GM23248 (cell line): ENCODE measurements at regions not wholly inside any gene's neighbourhood (a gene's known extent, or its start where the extent isn't known, plus 50 kb on each side); places are given as distances from the start of the nearest gene placed in this dataset.

ENCODE experiments used
- DNase-seq: peaks from one replicate; pipeline ENCODE4 v3.0.0-alpha.2; 2015
- H2AFZ ChIP-seq: fragments of 200-600 bp; sonication (generic); 2 replicates; pipeline ENCODE4 v1.6.1; 2016; ENCODE audit warnings: antibody characterized with exemption
- H3F3A ChIP-seq: fragments of 200-600 bp; sonication (generic); 2 replicates; pipeline ENCODE4 v1.6.1; 2016; ENCODE audit warnings: mild to moderate bottlenecking, antibody characterized with exemption, mixed run types; ENCODE audit not compliant: insufficient read depth
- H3K27ac ChIP-seq: fragments of 200-600 bp; sonication (generic); 2 replicates; pipeline ENCODE4 v1.5.1; 2016; ENCODE audit warnings: mild to moderate bottlenecking
- H3K27me3 ChIP-seq: fragments of 200-600 bp; sonication (generic); replicated peaks from 2 replicates; pipeline ENCODE4 v1.6.1; 2016; ENCODE audit warnings: mild to moderate bottlenecking; ENCODE audit not compliant: insufficient read depth
- H3K36me3 ChIP-seq: fragments of 200-600 bp; sonication (generic); 2 replicates; pipeline ENCODE4 v1.6.1; 2016; ENCODE audit warnings: low read depth, mild to moderate bottlenecking
- H3K4me1 ChIP-seq: fragments of 200-600 bp; sonication (generic); 2 replicates; pipeline ENCODE4 v1.6.1; 2016; ENCODE audit warnings: mild to moderate bottlenecking; ENCODE audit not compliant: insufficient read depth
- H3K4me2 ChIP-seq: fragments of 200-600 bp; sonication (generic); one replicate; pipeline ENCODE4 v1.6.1; 2016; ENCODE audit warnings: mild to moderate bottlenecking; ENCODE audit not compliant: unreplicated experiment
- H3K4me3 ChIP-seq: fragments of 200-600 bp; sonication (generic); 2 replicates; pipeline ENCODE4 v1.5.1; 2016; ENCODE audit warnings: mild to moderate bottlenecking
- H3K79me2 ChIP-seq: fragments of 200-600 bp; sonication (generic); 2 replicates; pipeline ENCODE4 v1.6.1; 2016; ENCODE audit warnings: mild to moderate bottlenecking; ENCODE audit not compliant: insufficient read depth
- H3K9ac ChIP-seq: fragments of 200-600 bp; sonication (generic); 2 replicates; pipeline ENCODE4 v1.6.1; 2016; ENCODE audit warnings: mild to moderate bottlenecking
- H3K9me2 ChIP-seq: fragments of 200-600 bp; sonication (generic); 2 replicates; pipeline ENCODE4 v1.6.1; 2016; ENCODE audit warnings: mixed run types, mild to moderate bottlenecking, moderate library complexity; ENCODE audit not compliant: insufficient read depth
- H3K9me3 ChIP-seq: fragments of 200-600 bp; sonication (generic); one replicate; pipeline ENCODE4 v1.6.1; 2017; ENCODE audit warnings: low read depth
- H4K20me1 ChIP-seq: fragments of 200-600 bp; sonication (generic); 2 replicates; pipeline ENCODE4 v1.6.0; 2016; ENCODE audit not compliant: insufficient read depth
- EZH2 ChIP-seq: fragments of 200-600 bp; sonication (generic); IDR thresholded peaks from 2 replicates; pipeline ENCODE4 v1.6.1; 2018; ENCODE audit warnings: antibody characterized with exemption, mild to moderate bottlenecking; ENCODE audit not compliant: insufficient read depth, poor library complexity, severe bottlenecking
- EZH2phosphoT487 ChIP-seq: fragments of 200-600 bp; sonication (generic); IDR thresholded peaks from 2 replicates; pipeline ENCODE4 v1.6.1; 2018; ENCODE audit warnings: antibody characterized with exemption, moderate library complexity, mild to moderate bottlenecking, low read depth; ENCODE audit not compliant: insufficient read depth
- WGBS, 2 experiments: methylation state at CpG; one replicate each; pipeline ENCODE4 v1.1.6; 2015 to 2017; ENCODE audit warnings: low lambda C conversion rate in 2 of 2, low coverage in 1 of 2; ENCODE audit errors: missing lambda C conversion rate in 2 of 2; 5-methylcytosine and 5-hydroxymethylcytosine counted together
- in situ Hi-C: fragments of 300-500 bp; cut with MboI; formaldehyde crosslinking; loops from 2 replicates; pipeline ENCODE4 v1.15.0; 2020

DNA sequence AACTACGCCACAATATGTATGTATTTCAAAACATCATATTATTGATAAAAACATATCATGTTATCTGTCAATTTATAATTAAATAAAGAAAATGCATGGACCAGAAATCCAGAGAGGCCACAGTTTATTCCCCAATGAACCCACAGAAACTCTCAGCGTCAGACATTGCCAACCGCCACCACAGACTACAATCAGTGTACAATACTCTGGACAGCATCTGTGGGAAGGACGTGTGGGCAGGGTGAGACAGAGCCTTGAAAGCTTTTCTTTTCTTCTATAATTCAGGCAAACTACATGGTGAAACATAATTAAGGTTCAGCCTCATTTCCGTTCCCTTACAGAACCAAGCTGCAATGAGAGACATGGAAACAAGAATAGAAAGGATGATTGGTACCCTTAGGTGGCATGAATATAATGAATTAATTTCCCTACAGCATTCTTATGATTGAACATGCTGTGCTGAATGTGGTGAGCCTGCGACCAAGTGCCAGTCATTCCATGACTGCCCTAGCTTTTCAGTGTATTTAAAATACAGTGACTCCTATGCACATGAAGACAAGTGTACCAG, 909.3 kb downstream of the SORCS1 start:
- Histone ChIP-seq H3K9me2 (no peaks in the 10 kb centered on the region), H3K4me2 (no peak overlapping the region), H3K36me3 (no peaks in the 10 kb centered on the region), H4K20me1 (no peaks in the 10 kb centered on the region), H3K4me1 (no peaks in the 10 kb centered on the region), H3K27me3 (no peaks in the 10 kb centered on the region), H3K27ac (no peak overlapping the region), H3F3A (no peaks in the 10 kb centered on the region), H3K9ac (no peak overlapping the region), H3K9me3 (no peaks in the 10 kb centered on the region), H3K79me2 (no peaks in the 10 kb centered on the region), H3K4me3 (no peak overlapping the region), H2AFZ (no peak overlapping the region)
- 35 to 36% methylated on average over 6 of the region's 6 CpGs for WGBS, 2 experiments
- no peak for DNase-seq
- no peak for TF ChIP-seq EZH2phosphoT487
- no peak for TF ChIP-seq EZH2
- in situ Hi-C loops, result no loop called here

DNA sequence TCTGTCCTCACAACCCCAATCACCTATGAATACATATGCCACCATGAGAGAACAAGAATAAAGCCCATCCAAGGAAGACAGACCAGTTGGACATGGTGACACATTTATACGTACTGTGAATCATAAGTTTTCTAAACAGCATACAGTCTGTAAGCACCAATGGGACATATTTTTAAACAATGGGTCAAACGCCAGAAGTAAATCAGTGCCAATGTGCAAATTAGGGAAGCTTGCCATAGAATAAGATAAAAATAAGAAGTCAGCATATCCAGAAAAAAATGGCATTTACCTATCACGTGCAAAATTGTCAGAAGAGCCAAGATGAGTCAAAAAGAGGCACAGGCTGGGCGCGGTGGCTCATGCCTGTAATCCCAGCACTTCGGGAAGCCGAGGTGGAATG, 910.4 kb downstream of the SORCS1 start:
- H3F3A ChIP-seq, result no peaks in the 10 kb centered on the region
- no peaks in the 10 kb centered on the region for H3K4me1 ChIP-seq
- H3K9me2 ChIP-seq, result no peaks in the 10 kb centered on the region
- H3K9ac ChIP-seq, result no peak overlapping the region
- in situ Hi-C loops, result no loop called here
- H2AFZ ChIP-seq, result no peak overlapping the region
- H3K4me3 ChIP-seq, result no peak overlapping the region
- H3K79me2 ChIP-seq, result no peaks in the 10 kb centered on the region
- H3K36me3 ChIP-seq, result no peaks in the 10 kb centered on the region
- H3K4me2 ChIP-seq, result no peak overlapping the region
- H3K27me3 ChIP-seq, result no peaks in the 10 kb centered on the region
- WGBS, 2 experiments, result 31 to 32% methylated on average over 6 to 7 of the region's 7 CpGs
- H3K9me3 ChIP-seq, result no peaks in the 10 kb centered on the region
- H4K20me1 ChIP-seq, result no peaks in the 10 kb centered on the region
- TF ChIP-seq EZH2 (no peak), EZH2phosphoT487 (no peak)
- no peak overlapping the region for H3K27ac ChIP-seq
- DNase-seq, result no peak

DNA sequence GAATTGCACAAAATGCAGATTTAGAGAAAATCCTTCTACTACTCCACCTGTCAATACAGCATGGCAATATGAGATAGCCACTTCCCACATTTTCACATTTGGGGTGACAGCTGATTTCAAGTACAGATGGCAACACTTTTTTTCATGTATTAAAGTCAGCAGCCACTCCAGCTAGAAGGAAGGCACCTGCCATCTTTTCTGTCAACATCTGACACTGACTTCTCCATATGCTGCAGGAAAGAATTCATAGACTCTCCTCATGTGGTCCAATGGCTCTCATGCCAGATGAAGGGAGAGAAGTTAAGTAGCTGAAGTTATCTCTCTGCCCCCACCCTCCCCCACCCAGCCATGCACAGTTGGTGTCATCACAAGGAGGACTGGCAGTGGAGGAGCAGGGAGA, 912.0 kb downstream of the SORCS1 start:
- no peaks in the 10 kb centered on the region for H3K9me3 ChIP-seq
- no peaks in the 10 kb centered on the region for H3K4me1 ChIP-seq
- H3K27me3 ChIP-seq, result no peaks in the 10 kb centered on the region; the same call in 1 of the 2 replicates
- H3F3A ChIP-seq, result no peaks in the 10 kb centered on the region
- H3K9ac ChIP-seq, result no peak overlapping the region
- H3K79me2 ChIP-seq, result no peaks in the 10 kb centered on the region
- in situ Hi-C loops, result no loop called here
- H4K20me1 ChIP-seq, result no peaks in the 10 kb centered on the region
- H3K4me3 ChIP-seq, result no peak overlapping the region
- no peak for DNase-seq
- H2AFZ ChIP-seq, result no peak overlapping the region
- H3K36me3 ChIP-seq, result no peaks in the 10 kb centered on the region
- H3K9me2 ChIP-seq, result no peaks in the 10 kb centered on the region
- H3K4me2 ChIP-seq, result no peak overlapping the region
- no peak for TF ChIP-seq EZH2phosphoT487
- TF ChIP-seq EZH2, result no peak
- H3K27ac ChIP-seq, result no peak overlapping the region

DNA sequence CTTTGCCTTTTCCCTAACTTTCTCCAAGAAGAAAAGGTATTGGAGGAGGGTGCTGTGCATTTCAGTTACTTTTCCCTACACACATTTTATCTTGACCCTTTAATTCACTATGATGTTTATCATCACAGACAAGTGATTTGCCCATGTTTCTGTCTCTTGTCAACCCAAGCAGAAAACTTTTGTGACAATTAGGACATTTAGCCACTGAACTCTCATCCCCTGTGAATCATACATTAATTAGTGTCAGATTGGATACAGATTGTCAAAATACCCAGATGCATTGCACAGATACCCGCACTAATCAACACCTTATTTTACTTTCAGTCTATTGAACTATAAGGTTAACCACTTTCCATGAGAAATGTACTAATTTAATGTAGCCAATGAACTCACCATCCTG, 912.9 kb downstream of the SORCS1 start:
- H4K20me1 ChIP-seq, result no peaks in the 10 kb centered on the region
- no peak overlapping the region for H3K4me2 ChIP-seq
- no peaks in the 10 kb centered on the region for H3K36me3 ChIP-seq
- in situ Hi-C loops, result no loop called here
- H3K4me1 ChIP-seq, result no peaks in the 10 kb centered on the region
- no peak overlapping the region for H3K27ac ChIP-seq
- no peak for DNase-seq
- no peak overlapping the region for H2AFZ ChIP-seq
- no peaks in the 10 kb centered on the region for H3K9me2 ChIP-seq
- no peak overlapping the region for H3K4me3 ChIP-seq
- H3K9me3 ChIP-seq, result no peaks in the 10 kb centered on the region
- no peaks in the 10 kb centered on the region for H3K79me2 ChIP-seq
- H3F3A ChIP-seq, result no peaks in the 10 kb centered on the region
- no peaks in the 10 kb centered on the region; the same call in 1 of the 2 replicates for H3K27me3 ChIP-seq
- H3K9ac ChIP-seq, result no peak overlapping the region
- TF ChIP-seq EZH2, result no peak
- TF ChIP-seq EZH2phosphoT487, result no peak
- 55 to 58% methylated on average over 1 of the region's 1 CpG for WGBS, 2 experiments

DNA sequence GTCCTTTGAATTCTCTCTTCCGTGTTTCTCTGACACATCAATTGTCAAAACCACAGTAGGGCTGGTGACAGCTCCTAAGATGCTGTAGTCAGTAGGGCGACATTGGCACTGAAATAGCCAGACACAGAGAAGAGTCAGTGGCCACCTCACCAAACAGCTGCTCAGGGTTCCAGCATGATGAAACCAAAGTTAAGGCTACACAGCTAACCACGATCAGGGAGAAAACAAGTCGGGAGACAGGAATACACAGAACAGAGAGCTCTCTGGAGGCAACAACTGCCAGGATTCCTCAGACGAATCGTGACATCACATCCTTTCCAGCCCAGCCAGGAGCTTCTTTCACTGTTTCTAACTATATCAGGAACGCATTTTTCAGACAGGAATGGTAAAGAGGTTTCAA, 922.2 kb downstream of the SORCS1 start:
- Histone ChIP-seq H3K27me3 (no peaks in the 10 kb centered on the region), H3F3A (no peaks in the 10 kb centered on the region), H3K4me1 (no peaks in the 10 kb centered on the region), H3K36me3 (no peaks in the 10 kb centered on the region), H3K9ac (no peak overlapping the region), H4K20me1 (no peaks in the 10 kb centered on the region), H3K4me2 (no peak overlapping the region), H3K4me3 (no peak overlapping the region), H3K79me2 (no peaks in the 10 kb centered on the region), H3K9me3 (no peaks in the 10 kb centered on the region), H3K27ac (no peak overlapping the region), H2AFZ (no peak overlapping the region), H3K9me2 (no peaks in the 10 kb centered on the region)
- TF ChIP-seq EZH2phosphoT487 (no peak), EZH2 (no peak)
- in situ Hi-C loops, result no loop called here
- no peak for DNase-seq
- 20 to 23% methylated on average over 7 of the region's 7 CpGs for WGBS, 2 experiments
